GM19239 (cell line): ENCODE measurements at regions not wholly inside any gene's neighbourhood (a gene's known extent, or its start where the extent isn't known, plus 50 kb on each side); places are given as distances from the start of the nearest gene placed in this dataset.
"Not testable (repeated sequence)": the region's sequence is repeated elsewhere in the genome, so short reads cannot be mapped to it uniquely, and the experiment has no call there.

Experiments
- DNase-seq: peaks from one replicate; pipeline ENCODE4 v3.0.0; 2011; ENCODE audit warnings: low spot score; ENCODE audit not compliant: insufficient read length
- FAIRE-seq: peaks from 2 replicates; lab custom pipeline; 2011; peaks lifted over from hg19 to GRCh38; lab: Jason Lieb, UNC

DNA sequence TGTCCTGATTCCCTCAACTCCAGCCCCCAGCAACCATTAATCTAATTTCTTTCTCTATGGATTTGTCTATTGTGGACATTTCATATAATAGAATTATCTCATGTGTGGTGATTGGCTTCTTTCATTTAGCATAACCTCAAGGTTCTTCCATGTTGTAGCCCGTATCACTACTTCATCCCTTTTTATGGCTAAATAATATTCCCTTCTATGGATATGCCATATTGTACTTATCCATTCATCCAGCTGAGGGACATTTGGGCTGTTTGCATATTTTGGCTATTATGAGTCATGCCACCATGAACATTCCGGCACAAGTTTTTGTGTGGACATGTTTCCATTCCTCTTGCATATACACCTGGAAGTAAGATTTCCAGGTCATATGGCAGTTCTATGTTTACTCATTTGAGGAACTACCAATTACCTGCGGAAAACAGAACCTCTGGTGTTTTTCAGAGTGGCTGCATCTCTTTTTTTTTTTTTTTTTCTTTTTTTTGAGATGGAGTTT is 108.7 kb upstream of the MAP1LC3B2 start:
- DNase-seq (no peak), FAIRE-seq (no peak)

DNA sequence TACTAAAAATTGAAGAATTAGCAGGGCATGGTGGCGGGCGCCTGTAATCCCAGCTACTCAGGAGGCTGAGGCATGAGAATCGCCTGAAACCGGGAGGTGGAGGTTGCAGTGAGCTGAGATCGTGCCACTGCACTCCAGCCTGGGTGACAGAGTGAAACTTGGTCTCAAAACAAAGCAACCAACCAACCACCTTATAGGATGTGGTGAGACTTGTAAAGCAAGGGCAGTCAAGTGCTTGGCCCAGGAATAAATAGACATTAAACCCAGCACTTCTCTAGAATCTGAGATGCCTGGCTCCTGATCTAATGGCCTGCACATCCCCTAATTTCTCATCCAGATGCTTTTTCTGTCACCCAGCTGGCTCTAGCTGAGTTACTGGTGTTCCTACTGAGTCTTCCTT is 106.2 kb upstream of the MAP1LC3B2 start:
- not testable (repeated sequence) for FAIRE-seq, DNase-seq

DNA sequence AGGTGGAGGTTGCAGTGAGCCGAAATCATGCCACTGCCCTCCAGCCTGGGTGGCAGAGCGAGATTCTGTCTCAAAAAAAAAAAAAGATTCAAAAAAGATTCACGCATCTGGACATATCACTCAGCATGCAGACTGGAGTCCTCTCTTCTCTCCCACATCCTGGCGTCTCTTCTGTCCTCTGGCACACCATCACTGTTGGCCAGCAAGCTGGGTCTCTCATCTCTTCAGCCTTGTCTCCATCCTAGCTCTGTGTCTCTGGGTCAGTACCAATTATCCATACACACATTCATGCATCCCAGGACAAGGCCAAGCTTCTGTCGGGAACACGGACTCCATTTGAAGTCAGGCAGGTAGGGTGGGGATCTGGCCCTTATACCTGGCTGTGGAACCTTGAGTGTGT is 105.5 kb upstream of the MAP1LC3B2 start:
- FAIRE-seq, result no peak
- no peak for DNase-seq

DNA sequence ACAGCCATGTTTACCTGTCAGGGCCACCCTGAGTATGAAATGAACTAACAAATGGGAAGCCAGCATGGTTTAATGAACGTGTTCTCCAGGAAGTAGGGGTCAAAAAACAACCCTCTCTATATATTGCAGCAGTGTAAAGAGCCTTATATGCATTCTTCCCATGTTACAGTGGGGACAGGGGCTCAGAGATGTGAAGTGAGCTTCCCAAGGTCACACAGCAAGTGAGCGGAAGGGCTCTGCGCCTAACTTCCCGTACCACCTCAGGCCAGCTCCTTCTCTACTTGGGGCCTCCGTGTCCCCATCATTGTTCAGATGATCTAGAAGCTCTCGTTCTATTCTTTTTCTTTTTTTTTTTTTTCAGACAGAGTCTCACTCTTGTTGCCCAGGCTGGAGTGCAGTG is 105.1 kb upstream of the MAP1LC3B2 start:
- FAIRE-seq (no peak), DNase-seq (no peak)

DNA sequence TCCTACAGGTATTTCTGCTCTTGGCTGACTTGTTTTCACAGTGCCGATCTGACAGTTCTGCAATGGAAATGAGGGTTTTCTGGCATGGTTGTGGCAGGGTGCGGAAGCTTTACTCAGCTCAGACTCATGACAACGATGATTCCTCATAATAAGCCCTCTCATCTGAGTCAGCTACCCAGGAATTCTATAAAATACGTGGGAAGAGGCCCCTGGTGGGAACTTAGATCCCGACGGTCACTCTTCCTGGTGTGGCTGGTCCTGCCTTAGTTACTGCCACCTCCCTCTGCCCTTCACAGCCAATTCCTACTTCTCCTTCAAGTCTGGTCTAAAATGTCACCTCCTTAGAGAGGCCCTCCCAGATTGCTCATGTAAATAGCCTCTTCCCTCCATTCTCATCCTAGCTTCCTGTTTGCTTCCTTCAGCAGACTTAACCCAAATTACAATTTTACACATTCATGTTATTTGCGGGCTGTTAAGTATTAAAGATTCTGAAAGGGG is 104.2 kb upstream of the MAP1LC3B2 start:
- DNase-seq (no peak), FAIRE-seq (no peak)

DNA sequence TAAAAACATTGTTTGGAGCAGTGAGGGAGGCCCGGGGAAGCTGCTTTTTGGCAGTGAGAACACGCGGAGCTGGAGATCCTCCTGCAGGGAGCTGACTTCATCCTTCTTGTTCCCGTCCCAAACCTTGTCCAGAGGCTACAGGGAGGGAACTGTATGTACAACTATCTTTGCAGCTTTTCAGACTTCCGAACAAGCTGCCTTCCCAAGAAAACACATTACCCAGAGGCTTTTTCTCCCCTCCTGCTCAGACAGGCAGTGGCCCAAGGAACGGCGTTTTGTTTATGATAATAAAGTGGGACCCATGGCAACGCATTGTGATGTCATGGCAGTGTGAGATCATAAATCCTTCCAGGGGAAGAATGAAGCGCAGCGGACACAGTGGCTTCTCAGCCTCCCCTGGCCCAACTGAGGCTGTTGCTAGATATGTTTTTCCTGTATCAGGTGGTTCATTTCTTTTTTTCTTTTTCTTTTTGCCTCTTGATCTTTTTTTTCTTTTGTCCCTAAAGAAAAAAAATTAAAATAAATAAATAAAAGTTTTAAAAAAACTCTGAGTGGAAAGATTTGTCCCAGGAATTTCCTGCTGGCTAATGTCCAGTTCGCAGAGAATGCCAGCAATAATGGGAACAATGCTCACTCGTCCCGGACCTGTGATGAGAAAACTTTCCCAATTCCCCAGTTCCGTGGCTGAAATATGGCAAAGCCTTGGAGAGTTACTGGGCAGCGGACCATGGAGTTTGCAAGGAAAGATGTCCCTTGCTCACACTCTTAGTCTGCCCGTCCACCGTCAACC is 103.4 kb upstream of the MAP1LC3B2 start:
- FAIRE-seq, result no peak

DNA sequence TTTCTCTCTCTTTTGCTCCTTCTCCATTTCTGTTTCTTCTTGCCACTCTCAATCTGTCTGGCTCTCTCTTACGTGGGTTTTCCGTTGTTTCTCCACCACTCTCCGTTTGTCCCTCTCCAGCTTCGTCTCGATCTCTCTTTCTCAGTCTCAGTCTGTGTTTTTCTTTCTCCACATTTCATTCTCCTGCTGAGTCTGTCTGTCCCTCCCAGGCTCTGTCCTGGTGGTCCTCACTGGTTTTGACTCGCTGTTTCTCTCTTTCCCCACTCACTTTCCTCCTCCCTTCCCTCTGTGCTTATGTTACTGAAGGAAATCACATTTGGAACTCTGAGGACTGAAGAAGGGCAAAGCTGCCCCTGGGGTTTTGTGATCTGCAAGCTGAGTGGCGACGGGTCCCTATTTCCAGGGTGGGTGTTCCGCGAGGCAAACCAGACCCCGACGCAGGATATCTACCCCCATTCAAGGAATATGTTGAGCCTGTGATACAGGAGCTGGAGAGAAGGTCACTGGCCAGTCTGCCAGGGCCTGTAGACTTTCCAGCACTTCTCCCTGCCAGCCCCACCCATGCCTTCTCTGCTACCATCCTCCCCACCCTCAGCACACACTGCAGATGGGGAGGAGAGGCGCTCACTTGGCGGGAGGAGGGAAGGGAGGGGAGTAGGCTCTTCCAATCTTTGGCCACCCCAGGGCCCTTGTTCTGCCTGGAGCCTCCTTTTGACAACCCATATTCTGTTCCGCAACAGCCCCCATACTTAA is 102.7 kb upstream of the MAP1LC3B2 start:
- FAIRE-seq (no peak), DNase-seq (no peak)

More for the DNA sequence above, 103.4 kb upstream of the MAP1LC3B2 start:
- DNase-seq, result no peak

DNA sequence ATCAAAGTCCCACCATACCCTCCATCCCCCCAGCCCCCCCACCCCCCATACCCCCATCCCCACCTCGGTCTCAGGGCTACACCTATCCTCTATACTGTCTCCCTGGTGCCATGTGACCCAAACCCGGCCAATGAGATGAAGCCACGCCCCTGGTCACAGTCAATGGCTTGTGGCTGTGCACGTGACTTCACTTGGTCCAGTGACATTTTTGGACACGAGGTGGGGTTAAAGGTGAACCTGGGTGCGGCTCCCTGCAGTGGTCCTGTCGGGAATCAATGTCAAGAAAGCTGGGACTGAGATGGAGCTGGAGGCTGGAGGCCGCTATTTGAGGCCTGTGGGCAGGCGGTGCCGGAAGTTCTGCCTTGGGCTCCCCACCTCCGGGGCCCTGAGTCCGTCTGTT is 100.7 kb upstream of the MAP1LC3B2 start:
- FAIRE-seq, result no peak
- no peak for DNase-seq

DNA sequence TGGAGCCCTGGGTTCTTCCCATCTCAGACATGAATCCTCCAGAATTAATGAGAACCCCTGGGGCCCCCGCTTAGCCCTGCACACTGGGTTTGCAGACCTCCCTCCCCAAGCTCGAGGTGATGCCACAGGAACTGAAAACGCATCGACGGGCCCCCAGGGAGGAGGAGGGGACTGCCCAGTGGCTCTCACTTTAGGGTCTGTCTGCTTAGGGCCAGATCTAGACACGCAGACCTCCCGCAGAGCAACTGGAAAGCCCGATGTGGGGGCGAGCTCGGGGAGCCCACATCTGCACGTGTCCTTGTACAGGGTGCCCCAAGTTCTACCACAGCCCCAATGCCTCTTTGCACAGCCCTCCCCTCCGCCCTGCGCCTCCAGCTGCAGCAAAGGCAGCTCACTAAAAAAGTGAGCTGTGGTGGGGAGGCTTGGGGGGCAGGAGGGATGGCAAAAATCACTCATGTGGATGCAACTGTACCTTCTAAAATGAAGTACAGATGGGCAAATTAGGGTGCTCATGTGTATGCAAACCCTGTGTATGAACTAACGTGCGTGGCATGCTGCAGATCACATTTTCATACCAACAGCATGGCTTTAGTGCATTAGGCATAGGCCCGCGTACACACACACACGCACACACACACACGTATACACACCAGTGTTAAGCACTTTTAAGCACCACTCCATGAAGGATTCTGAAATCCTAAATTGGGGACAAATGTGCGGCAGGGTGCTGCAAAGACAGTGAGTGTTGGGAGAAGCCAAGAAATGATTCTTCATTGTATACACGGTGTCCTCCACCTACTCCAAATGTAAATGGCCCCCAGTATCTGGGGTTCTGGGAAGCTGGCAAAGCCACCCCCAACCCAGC is 99.9 kb upstream of the MAP1LC3B2 start:
- FAIRE-seq (no peak), DNase-seq (no peak)

DNA sequence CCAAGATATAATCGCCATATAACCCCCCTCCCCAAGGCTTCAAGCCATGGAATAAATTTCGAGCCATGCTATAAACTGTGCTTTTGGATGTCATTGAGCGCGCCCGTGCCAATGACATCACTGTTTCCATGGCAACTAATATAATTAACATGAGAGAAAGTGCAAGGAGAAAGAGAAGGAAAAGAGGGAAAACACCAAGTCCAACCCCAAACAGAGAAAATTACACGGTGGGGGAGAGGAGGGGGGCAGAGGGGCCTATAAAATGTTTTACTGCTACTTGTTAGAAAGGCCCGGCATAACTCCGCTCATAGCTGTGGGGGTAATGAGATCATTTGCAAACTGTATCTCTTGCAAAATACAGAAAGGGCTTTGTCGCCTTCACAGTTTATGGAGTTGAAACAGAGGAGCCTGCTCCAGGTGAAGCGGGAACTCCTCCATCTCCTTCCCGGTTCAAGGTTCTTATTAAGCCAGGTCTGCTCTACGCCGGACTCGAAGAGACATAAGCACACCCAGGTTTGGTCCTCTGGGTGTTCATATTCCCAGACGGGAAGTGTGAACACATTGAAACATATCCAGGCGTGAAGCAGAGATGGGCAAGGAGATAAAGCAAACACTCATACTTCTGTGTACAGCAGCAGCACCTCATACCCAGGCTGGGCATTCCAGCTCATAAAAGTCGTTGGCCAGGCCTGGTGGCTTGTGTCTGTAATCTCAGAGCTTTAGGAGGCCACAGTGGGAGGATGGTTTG is 99.1 kb upstream of the MAP1LC3B2 start:
- FAIRE-seq (no peak), DNase-seq (no peak)

DNA sequence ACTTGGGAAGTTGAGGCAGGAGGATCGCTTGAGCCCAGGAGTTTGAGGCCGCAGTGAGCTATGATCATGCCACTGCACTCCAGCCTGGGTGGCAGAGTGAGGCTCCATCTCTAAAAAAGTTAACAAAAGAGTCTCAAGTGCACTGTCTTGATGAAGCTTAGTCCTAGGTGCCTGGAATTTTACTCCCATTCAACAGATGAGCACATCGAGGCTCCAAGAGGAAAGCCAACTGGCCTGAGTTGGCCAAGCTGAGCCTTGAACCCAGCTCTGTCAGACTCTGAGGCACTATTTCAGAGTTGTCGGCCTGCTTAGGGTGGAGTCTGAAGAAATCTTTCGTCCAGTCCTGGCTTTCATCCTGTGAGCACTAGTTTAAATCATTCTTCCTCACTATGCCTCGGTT is 98.1 kb upstream of the MAP1LC3B2 start:
- FAIRE-seq (no peak), DNase-seq (no peak)

DNA sequence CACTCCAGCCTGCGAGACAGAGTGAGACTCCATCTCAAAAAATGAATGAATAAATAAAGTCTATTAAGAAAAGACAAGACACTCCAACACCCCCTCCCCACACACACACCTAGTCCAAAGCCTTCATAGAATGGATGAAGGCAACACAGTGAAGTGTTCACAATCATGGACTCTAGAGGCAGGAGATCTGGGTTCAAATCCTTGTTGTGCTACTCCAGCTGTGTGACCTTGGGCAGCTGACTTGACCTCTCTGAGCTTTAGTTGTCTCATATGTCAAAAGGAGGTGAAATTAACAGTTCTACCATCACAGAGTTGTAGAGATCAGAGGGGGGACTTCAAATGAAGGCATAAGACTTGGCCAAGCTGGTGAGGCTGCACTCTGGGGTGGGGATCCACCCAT is 95.8 kb upstream of the MAP1LC3B2 start:
- no peak for DNase-seq

DNA sequence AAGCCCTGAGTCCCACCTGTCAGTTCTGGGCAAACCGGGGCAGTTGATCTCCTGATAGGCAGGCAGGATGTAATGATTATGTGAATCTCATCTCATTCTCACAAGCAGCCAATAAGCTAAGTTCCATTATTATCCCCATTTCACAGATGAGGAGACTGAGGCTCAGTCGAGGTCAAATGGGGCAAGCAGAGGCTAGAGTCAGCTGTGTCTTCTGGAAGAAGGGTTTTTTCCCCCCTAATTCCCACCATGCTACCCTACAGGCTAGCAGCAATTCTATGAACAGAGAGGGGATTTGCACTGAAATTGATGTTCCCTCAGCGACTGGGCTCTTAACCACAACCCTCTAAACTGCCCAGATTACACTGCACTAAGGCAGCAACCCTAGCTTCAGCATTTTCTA is 93.8 kb upstream of the MAP1LC3B2 start:
- no peak for FAIRE-seq
- no peak for DNase-seq

More for the DNA sequence above, 95.8 kb upstream of the MAP1LC3B2 start:
- no peak for FAIRE-seq

DNA sequence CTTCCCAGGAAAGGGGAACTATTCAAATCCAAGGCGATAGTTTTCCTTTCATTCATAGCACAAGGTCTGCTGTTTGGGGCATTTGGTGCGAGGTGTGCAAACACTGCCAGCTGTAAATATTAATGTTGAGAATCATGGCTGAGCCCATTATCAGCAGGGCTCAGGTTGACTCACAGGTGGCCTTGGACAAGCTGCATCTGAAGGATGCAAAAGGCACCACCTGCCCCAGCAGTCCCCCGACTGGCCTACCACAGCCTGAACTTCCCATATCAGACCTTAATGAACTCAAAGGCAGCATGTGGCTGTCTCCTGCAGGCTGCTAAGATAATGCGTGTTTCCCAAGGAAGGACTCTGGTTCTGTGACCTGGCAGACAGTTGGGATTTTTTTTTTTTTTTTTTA is 93.3 kb upstream of the MAP1LC3B2 start:
- DNase-seq, result no peak
- no peak for FAIRE-seq

DNA sequence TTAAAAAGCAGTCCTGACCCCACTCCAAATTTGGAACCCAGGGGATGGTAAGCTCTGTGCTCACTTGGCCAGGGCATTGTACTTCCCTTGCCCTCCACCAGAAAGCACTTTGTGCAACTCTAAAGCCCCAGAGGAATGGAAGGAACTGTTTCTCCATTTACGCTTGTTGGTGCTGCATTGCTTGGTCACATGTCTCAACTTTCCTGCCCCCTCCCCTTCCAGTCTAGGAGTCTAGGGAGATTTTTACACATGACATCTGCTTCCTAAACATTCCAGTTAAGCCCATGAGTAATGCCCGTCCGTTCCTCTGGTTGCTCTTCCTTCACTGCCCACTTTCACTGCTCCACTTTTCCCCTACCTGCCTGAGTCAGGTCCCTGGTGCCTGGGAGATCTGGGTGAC is 92.6 kb upstream of the MAP1LC3B2 start:
- FAIRE-seq (no peak), DNase-seq (no peak)

DNA sequence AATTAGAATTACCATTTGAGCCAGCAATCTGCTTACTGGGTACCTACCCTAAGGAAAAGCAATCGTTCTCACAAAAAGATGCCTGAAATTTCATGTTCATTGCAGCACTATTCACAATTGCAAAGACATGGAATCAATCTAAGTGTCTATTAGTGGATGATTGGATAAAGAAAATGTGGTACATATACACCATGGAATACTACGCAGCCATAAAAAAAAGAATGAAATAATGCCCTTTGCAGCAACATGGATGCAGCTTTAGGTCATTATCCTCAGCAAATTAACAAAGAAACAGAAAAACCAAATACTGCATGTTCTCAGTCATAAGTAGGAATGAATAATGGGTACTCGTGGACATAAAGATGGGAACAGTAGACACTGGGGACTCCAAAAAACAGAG is 89.8 kb upstream of the MAP1LC3B2 start:
- FAIRE-seq (no peak), DNase-seq (no peak)

DNA sequence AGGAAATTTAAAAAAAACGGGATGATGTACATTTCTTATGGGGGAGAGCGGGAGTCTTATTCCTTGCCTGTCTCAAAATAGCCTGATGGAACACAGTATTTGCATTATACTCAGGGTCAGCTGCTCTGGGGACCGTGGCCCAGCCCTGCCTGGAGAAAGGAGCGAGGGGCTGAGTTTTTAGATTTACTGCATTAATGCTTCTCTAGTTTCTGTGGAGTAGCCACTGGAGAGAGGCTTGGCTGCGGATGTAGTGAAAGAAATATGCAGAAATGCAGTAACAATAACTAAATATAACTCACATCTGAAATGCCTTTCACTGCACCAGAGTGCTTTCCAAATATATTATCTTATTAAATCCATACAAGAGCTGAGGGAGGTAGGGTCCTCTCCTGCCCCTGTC is 87.6 kb upstream of the MAP1LC3B2 start:
- FAIRE-seq (no peak), DNase-seq (no peak)

DNA sequence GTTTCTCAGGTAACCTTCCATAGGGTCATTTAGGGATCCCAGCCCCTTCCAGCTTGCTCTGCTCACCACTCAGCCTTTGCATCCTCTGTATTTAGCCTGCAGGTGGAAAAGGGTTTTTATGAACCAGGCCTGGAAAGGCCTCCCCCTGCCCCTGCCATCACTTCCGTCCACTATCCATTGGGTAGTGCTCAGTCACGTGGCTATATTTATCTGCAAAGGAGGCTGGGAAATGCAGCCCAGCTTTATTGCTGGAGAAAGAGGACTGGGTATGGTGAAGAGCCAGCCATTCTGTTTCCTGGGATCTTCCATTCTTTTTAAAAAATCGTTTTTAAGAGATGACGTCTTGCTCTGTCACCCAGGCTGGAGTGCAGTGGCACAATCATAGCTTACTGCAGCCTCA is 87.0 kb upstream of the MAP1LC3B2 start:
- DNase-seq (no peak), FAIRE-seq (no peak)

DNA sequence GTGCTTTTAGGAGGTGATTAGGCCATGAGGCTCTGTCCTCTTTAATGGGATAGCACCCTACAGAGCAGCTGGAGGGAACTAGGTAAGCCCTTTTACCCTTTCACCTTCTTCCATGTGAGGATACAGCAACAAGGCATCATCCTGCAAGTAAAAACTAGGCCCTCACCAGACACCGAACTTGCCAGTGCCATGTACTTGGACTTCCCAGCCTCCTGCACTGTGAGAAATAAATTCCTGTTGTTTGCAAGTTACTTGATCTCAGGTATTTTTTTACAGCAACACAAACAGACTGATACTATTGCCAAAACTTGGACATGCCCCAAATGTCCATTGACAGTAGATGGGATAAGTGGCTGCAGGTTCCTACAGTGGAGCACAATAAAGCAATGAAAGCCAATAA is 85.8 kb upstream of the MAP1LC3B2 start:
- no peak for DNase-seq
- no peak for FAIRE-seq

DNA sequence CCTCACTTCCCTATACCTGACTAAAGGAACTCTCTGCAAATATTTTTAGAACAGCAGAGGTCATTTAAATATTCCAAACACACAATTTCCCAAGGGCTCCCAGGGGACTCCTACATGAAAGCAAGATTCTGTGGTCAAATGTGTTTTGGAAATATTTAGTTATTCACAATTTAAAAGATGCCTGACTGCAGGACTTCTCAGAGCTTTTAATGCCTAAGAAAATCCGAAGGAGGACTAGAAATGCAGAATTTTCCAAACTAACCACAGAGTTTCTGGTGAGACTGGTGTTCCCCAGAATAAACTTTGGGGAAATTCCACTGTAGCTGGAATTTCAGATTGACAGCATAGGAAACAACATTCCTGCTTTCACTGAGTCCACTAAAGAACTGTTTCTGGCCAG is 84.8 kb upstream of the MAP1LC3B2 start:
- FAIRE-seq, result no peak

More for the DNA sequence above, 84.8 kb upstream of the MAP1LC3B2 start:
- no peak for DNase-seq
